ENCODE measurements at regions not wholly inside any gene's neighbourhood (a gene's known extent, or its start where the extent isn't known, plus 50 kb on each side); places are given as distances from the start of the nearest gene placed in this dataset.

- Mint-ChIP-seq H3K9me3 (no peaks in the 10 kb centered on the region), H3K27ac (no peak overlapping the region), H3K36me3 (ENCODE audit: low read depth) (no peaks in the 10 kb centered on the region), H3K4me1 (ENCODE audit: low read depth) (no peaks in the 10 kb centered on the region), H3K27me3 (peaks cover 3% of the 10 kb centered on the region), H3K4me3 (no peak overlapping the region)
- Histone ChIP-seq H3K27ac (ENCODE audit: low read depth in 1 of 2, low read length in 2 of 2) (no peak overlapping the region), H3K4me1 (ENCODE audit: insufficient read depth, low read length) (no peaks in the 10 kb centered on the region), H3K36me3 (ENCODE audit: insufficient read depth, low read length) (no peaks in the 10 kb centered on the region), H3K4me3 (ENCODE audit: low read length) (no peak overlapping the region), H3K9me3 (ENCODE audit: control insufficient read depth in 1 of 2, insufficient read depth in 1 of 2, low read length in 2 of 2) (no peaks in the 10 kb centered on the region), H3K27me3 (ENCODE audit: control insufficient read depth in 1 of 2, insufficient read depth in 2 of 2, low read length in 2 of 2) (no peaks in the 10 kb centered on the region)
- no peak for TF ChIP-seq CTCF (IDR thresholded peaks at IDR 0.05)
- ChIA-PET CTCF (no interaction called here), POLR2A (no interaction called here)
- ATAC-seq (ENCODE audit: poor library complexity) (no peak), DNase-seq (no peak)
- intact Hi-C loops (cut with DNase I, micrococcal nuclease), result no loop called here
Measured at GRCh38 chr6:85364344-85364743, 85.5 kb upstream of the NT5E start.

DNA sequence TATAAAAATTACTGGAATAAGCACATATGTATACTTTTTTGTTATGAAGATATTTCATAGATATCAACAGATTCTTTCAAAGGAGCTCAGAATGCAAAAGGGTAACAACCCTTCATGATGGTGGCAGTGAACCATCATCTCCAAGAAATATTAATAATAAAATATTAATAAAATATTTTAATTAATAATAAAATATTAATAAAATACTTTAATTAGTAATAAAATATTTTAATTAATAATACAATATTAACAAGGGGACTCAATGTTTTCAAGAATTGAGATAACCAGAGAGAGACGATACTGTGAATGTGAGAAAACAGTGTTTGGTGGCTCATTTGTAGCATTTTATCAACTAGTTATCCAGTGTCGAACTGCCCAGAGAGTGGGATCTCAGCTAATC lies 86.0 kb upstream of the NT5E start:
- POLR2A ChIA-PET, result no interaction called here
- Mint-ChIP-seq H3K27ac (no peak overlapping the region), H3K9me3 (no peaks in the 10 kb centered on the region), H3K4me3 (no peak overlapping the region), H3K27me3 (peaks cover 3% of the 10 kb centered on the region), H3K36me3 (ENCODE audit: low read depth) (no peaks in the 10 kb centered on the region), H3K4me1 (ENCODE audit: low read depth) (no peaks in the 10 kb centered on the region)
- no peak overlapping the region for H3K4me3 ChIP-seq (ENCODE audit: low read length)
- H3K36me3 ChIP-seq (ENCODE audit: insufficient read depth, low read length), result no peaks in the 10 kb centered on the region
- TF ChIP-seq CTCF (IDR thresholded peaks at IDR 0.05), result no peak
- H3K4me1 ChIP-seq (ENCODE audit: insufficient read depth, low read length), result no peaks in the 10 kb centered on the region
- H3K9me3 ChIP-seq (ENCODE audit: control insufficient read depth in 1 of 2, insufficient read depth in 1 of 2, low read length in 2 of 2), result no peaks in the 10 kb centered on the region
- H3K27ac ChIP-seq (ENCODE audit: low read depth in 1 of 2, low read length in 2 of 2), result no peak overlapping the region
- ATAC-seq (ENCODE audit: poor library complexity) (no peak), DNase-seq (no peak)
- H3K27me3 ChIP-seq (ENCODE audit: control insufficient read depth in 1 of 2, insufficient read depth in 2 of 2, low read length in 2 of 2), result no peaks in the 10 kb centered on the region
- intact Hi-C loops (cut with DNase I, micrococcal nuclease), result no loop called here
- CTCF ChIA-PET, result no interaction called here

GRCh38 chr6:85362652-85363310 lies 87.1 kb upstream of the NT5E start:
- CTCF ChIA-PET, result no interaction called here

More at GRCh38 chr6:85362652-85363310, 87.1 kb upstream of the NT5E start:
- no peak for DNase-seq
- H3K27me3 Mint-ChIP-seq, result peaks cover 3% of the 10 kb centered on the region
- Histone ChIP-seq H3K27ac (ENCODE audit: low read depth in 1 of 2, low read length in 2 of 2) (no peak overlapping the region), H3K9me3 (ENCODE audit: control insufficient read depth in 1 of 2, insufficient read depth in 1 of 2, low read length in 2 of 2) (no peaks in the 10 kb centered on the region), H3K4me3 (ENCODE audit: low read length) (no peak overlapping the region), H3K36me3 (ENCODE audit: insufficient read depth, low read length) (no peaks in the 10 kb centered on the region), H3K4me1 (ENCODE audit: insufficient read depth, low read length) (no peaks in the 10 kb centered on the region), H3K27me3 (ENCODE audit: control insufficient read depth in 1 of 2, insufficient read depth in 2 of 2, low read length in 2 of 2) (no peaks in the 10 kb centered on the region)
- no peaks in the 10 kb centered on the region for H3K9me3 Mint-ChIP-seq
- no peaks in the 10 kb centered on the region for H3K36me3 Mint-ChIP-seq (ENCODE audit: low read depth)
- no peak overlapping the region for H3K27ac Mint-ChIP-seq
- H3K4me1 Mint-ChIP-seq (ENCODE audit: low read depth), result no peaks in the 10 kb centered on the region
- no peak for ATAC-seq (ENCODE audit: poor library complexity)
- intact Hi-C loops (cut with DNase I, micrococcal nuclease), result no loop called here
- H3K4me3 Mint-ChIP-seq, result no peak overlapping the region
- no peak for TF ChIP-seq CTCF (IDR thresholded peaks at IDR 0.05)
- POLR2A ChIA-PET, result no interaction called here

All from CD4-positive, alpha-beta T cell (primary cell).